GM23338 (cell line): ENCODE measurements at regions not wholly inside any gene's neighbourhood (a gene's known extent, or its start where the extent isn't known, plus 50 kb on each side); places are given as distances from the start of the nearest gene placed in this dataset.

Source experiments
- ATAC-seq: fragments of 200-7000 bp; cut with Tn5 transposase; 3 replicates; pipeline ENCODE4 v1.9.1; 2020
- DNase-seq: peaks from one replicate; pipeline ENCODE4 v3.0.0-alpha.2; 2015; ENCODE audit warnings: low spot score
- H2AFZ ChIP-seq: fragments of 200-600 bp; sonication (generic); 2 replicates; pipeline ENCODE4 v1.8.0; 2016; ENCODE audit warnings: antibody characterized with exemption, mild to moderate bottlenecking, moderate library complexity
- H3F3A ChIP-seq: fragments of 200-600 bp; sonication (generic); replicated peaks from 2 replicates; pipeline ENCODE4 v1.8.0; 2017; ENCODE audit warnings: antibody characterized with exemption, mixed run types, low read depth
- H3K27ac ChIP-seq: fragments of 200-600 bp; sonication (generic); 2 replicates; pipeline ENCODE4 v1.6.1; 2016; ENCODE audit warnings: low read depth
- H3K27me3 ChIP-seq: fragments of 200-600 bp; sonication (generic); 2 replicates; pipeline ENCODE4 v1.8.0; 2016; ENCODE audit warnings: mild to moderate bottlenecking, mixed run types, moderate library complexity; ENCODE audit not compliant: insufficient read depth
- H3K36me3 ChIP-seq: fragments of 200-600 bp; sonication (generic); 2 replicates; pipeline ENCODE4 v1.8.0; 2016; ENCODE audit warnings: mild to moderate bottlenecking; ENCODE audit not compliant: insufficient read depth
- H3K4me1 ChIP-seq: fragments of 200-600 bp; sonication (generic); 2 replicates; pipeline ENCODE4 v1.8.0; 2016; ENCODE audit warnings: mild to moderate bottlenecking, moderate library complexity; ENCODE audit not compliant: insufficient read depth
- H3K4me2 ChIP-seq: fragments of 200-600 bp; sonication (generic); 2 replicates; pipeline ENCODE4 v1.7.1; 2017; ENCODE audit warnings: mixed run types
- H3K4me3 ChIP-seq: fragments of 200-600 bp; sonication (generic); 2 replicates; pipeline ENCODE4 v1.6.1; 2016; ENCODE audit warnings: mixed run types
- H3K79me2 ChIP-seq: fragments of 200-600 bp; sonication (generic); replicated peaks from 2 replicates; pipeline ENCODE4 v1.8.0; 2017; ENCODE audit warnings: mild to moderate bottlenecking; ENCODE audit not compliant: insufficient read depth
- H3K9me2 ChIP-seq: fragments of 200-600 bp; sonication (generic); 2 replicates; pipeline ENCODE4 v1.8.0; 2017; ENCODE audit not compliant: insufficient read depth
- H4K20me1 ChIP-seq: fragments of 200-600 bp; sonication (generic); replicated peaks from 2 replicates; pipeline ENCODE4 v1.8.0; 2017; ENCODE audit warnings: mild to moderate bottlenecking; ENCODE audit not compliant: insufficient read depth
- H3K27ac Mint-ChIP-seq: 2 replicates; pipeline ENCODE4 v1.8.0; 2020; ENCODE audit warnings: inconsistent platforms, mild to moderate bottlenecking, moderate library complexity, mixed read lengths
- H3K27me3 Mint-ChIP-seq: 3 replicates; pipeline ENCODE4 v1.8.0; 2022; ENCODE audit warnings: low read depth, mild to moderate bottlenecking, moderate library complexity, mixed read lengths, inconsistent platforms; ENCODE audit not compliant: insufficient read depth, poor library complexity
- H3K36me3 Mint-ChIP-seq: 3 replicates; pipeline ENCODE4 v1.8.0; 2021; ENCODE audit warnings: low read depth, mild to moderate bottlenecking, inconsistent platforms, moderate library complexity, mixed read lengths
- H3K4me1 Mint-ChIP-seq: 3 replicates; pipeline ENCODE4 v1.8.0; 2020; ENCODE audit warnings: mild to moderate bottlenecking, inconsistent platforms, mixed read lengths
- H3K4me3 Mint-ChIP-seq: 3 replicates; pipeline ENCODE4 v1.8.0; 2021; ENCODE audit warnings: moderate library complexity, mild to moderate bottlenecking, inconsistent platforms, mixed read lengths
- H3K9me3 Mint-ChIP-seq: 3 replicates; pipeline ENCODE4 v1.8.0; 2020; ENCODE audit warnings: moderate library complexity, mild to moderate bottlenecking, inconsistent platforms, mixed read lengths
- CREB1 ChIP-seq: fragments of 250-450 bp; sonication (Bioruptor Pico); IDR thresholded peaks from 2 replicates; pipeline ENCODE4 v1.5.0; 2020; ENCODE audit warnings: low read depth, mild to moderate bottlenecking, moderate library complexity
- EZH2 ChIP-seq: fragments of 200-600 bp; sonication (generic); IDR thresholded peaks from one replicate; pipeline ENCODE4 v1.8.0; 2017; ENCODE audit warnings: antibody characterized with exemption, mild to moderate bottlenecking, low read depth; ENCODE audit not compliant: unreplicated experiment
- EZH2phosphoT487 ChIP-seq: fragments of 200-600 bp; sonication (generic); IDR thresholded peaks from one replicate; pipeline ENCODE4 v1.8.1; 2018; ENCODE audit warnings: antibody characterized with exemption; ENCODE audit not compliant: unreplicated experiment
- JUNB ChIP-seq: IDR thresholded peaks from one replicate; pipeline ENCODE4 v1.6.1; 2016; ENCODE audit warnings: antibody characterized with exemption; ENCODE audit not compliant: unreplicated experiment
- NANOG ChIP-seq: IDR thresholded peaks from 2 replicates; pipeline ENCODE4 v1.6.1; 2016; ENCODE audit warnings: antibody characterized with exemption, borderline replicate concordance
- POLR2AphosphoS5 ChIP-seq: IDR thresholded peaks from 2 replicates; pipeline ENCODE4 v1.6.1; 2016; ENCODE audit warnings: antibody characterized with exemption, low read depth
- STAT1 ChIP-seq: IDR thresholded peaks from one replicate; pipeline ENCODE4 v1.6.1; 2016; ENCODE audit warnings: antibody characterized with exemption; ENCODE audit not compliant: unreplicated experiment
- ZNF114 ChIP-seq: fragments of 250-450 bp; sonication (Bioruptor Pico); IDR thresholded peaks from 2 replicates; pipeline ENCODE4 v1.5.0; 2020; ENCODE audit warnings: mild to moderate bottlenecking, moderate library complexity
- ZNF331 ChIP-seq: fragments of 250-450 bp; sonication (Bioruptor Pico); IDR thresholded peaks from 2 replicates; pipeline ENCODE4 v1.5.0; 2020; ENCODE audit warnings: low read depth, mild to moderate bottlenecking, moderate library complexity
- TF ChIP-seq, protein P1 (sequence below): fragments of 250-450 bp; sonication (Bioruptor Pico); IDR thresholded peaks from 2 replicates; pipeline ENCODE4 v1.5.0; 2020; ENCODE audit warnings: mild to moderate bottlenecking, moderate library complexity
- TF ChIP-seq, protein P2 (sequence below): IDR thresholded peaks from 2 replicates; pipeline ENCODE4 v1.6.1; 2016; ENCODE audit warnings: antibody characterized with exemption
- TF ChIP-seq, protein P3 (sequence below): IDR thresholded peaks from one replicate; pipeline ENCODE4 v1.6.1; 2018; ENCODE audit warnings: antibody characterized with exemption; ENCODE audit not compliant: unreplicated experiment
- TF ChIP-seq, protein P4 (sequence below), 2 experiments: fragments of 200-600 bp in 1 of 2; sonication (generic) in 1 of 2; conservative IDR thresholded peaks; 2 replicates each; pipeline versions ENCODE4 v1.5.1 to v1.6.1; 2016 to 2017; ENCODE audit warnings: antibody characterized with exemption in 2 of 2, low read depth in 2 of 2, mild to moderate bottlenecking in 2 of 2, moderate library complexity in 1 of 2

DNA sequence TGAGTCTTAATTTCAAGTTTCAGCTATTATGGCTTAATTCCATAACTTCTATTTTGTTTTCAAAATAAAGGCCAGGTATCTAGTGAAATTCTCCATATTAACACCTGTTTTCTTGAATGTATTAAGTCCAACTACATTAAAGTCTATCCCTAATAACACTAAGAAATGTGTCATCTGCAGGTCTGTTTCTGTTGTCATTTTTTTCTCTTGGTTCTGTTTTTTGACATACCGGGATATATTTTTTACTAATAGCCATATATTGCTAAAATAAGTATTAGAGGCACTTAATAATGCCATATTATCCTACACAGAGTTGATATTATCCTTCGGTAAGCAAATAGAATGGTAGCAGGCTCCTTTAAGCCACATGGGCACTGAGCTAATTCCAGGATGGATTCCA is 176.0 kb upstream of the MPPED2 start:
- no peaks in the 10 kb centered on the region for H3K36me3 ChIP-seq
- no peak overlapping the region for H3K4me2 ChIP-seq
- no peak overlapping the region for H3K4me3 Mint-ChIP-seq
- H3K79me2 ChIP-seq: no peaks in the 10 kb centered on the region
- no peak overlapping the region for H2AFZ ChIP-seq
- H3K4me3 ChIP-seq: no peak overlapping the region
- no peaks in the 10 kb centered on the region for H3K27me3 ChIP-seq
- H3K27me3 Mint-ChIP-seq: no peaks in the 10 kb centered on the region
- DNase-seq (no peak), ATAC-seq (no peak)
- TF ChIP-seq STAT1: no peak
- no peak for TF ChIP-seq NANOG
- no peak for TF ChIP-seq ZNF331 (CRISPR knock-in tag)
- TF ChIP-seq, protein P1, sequence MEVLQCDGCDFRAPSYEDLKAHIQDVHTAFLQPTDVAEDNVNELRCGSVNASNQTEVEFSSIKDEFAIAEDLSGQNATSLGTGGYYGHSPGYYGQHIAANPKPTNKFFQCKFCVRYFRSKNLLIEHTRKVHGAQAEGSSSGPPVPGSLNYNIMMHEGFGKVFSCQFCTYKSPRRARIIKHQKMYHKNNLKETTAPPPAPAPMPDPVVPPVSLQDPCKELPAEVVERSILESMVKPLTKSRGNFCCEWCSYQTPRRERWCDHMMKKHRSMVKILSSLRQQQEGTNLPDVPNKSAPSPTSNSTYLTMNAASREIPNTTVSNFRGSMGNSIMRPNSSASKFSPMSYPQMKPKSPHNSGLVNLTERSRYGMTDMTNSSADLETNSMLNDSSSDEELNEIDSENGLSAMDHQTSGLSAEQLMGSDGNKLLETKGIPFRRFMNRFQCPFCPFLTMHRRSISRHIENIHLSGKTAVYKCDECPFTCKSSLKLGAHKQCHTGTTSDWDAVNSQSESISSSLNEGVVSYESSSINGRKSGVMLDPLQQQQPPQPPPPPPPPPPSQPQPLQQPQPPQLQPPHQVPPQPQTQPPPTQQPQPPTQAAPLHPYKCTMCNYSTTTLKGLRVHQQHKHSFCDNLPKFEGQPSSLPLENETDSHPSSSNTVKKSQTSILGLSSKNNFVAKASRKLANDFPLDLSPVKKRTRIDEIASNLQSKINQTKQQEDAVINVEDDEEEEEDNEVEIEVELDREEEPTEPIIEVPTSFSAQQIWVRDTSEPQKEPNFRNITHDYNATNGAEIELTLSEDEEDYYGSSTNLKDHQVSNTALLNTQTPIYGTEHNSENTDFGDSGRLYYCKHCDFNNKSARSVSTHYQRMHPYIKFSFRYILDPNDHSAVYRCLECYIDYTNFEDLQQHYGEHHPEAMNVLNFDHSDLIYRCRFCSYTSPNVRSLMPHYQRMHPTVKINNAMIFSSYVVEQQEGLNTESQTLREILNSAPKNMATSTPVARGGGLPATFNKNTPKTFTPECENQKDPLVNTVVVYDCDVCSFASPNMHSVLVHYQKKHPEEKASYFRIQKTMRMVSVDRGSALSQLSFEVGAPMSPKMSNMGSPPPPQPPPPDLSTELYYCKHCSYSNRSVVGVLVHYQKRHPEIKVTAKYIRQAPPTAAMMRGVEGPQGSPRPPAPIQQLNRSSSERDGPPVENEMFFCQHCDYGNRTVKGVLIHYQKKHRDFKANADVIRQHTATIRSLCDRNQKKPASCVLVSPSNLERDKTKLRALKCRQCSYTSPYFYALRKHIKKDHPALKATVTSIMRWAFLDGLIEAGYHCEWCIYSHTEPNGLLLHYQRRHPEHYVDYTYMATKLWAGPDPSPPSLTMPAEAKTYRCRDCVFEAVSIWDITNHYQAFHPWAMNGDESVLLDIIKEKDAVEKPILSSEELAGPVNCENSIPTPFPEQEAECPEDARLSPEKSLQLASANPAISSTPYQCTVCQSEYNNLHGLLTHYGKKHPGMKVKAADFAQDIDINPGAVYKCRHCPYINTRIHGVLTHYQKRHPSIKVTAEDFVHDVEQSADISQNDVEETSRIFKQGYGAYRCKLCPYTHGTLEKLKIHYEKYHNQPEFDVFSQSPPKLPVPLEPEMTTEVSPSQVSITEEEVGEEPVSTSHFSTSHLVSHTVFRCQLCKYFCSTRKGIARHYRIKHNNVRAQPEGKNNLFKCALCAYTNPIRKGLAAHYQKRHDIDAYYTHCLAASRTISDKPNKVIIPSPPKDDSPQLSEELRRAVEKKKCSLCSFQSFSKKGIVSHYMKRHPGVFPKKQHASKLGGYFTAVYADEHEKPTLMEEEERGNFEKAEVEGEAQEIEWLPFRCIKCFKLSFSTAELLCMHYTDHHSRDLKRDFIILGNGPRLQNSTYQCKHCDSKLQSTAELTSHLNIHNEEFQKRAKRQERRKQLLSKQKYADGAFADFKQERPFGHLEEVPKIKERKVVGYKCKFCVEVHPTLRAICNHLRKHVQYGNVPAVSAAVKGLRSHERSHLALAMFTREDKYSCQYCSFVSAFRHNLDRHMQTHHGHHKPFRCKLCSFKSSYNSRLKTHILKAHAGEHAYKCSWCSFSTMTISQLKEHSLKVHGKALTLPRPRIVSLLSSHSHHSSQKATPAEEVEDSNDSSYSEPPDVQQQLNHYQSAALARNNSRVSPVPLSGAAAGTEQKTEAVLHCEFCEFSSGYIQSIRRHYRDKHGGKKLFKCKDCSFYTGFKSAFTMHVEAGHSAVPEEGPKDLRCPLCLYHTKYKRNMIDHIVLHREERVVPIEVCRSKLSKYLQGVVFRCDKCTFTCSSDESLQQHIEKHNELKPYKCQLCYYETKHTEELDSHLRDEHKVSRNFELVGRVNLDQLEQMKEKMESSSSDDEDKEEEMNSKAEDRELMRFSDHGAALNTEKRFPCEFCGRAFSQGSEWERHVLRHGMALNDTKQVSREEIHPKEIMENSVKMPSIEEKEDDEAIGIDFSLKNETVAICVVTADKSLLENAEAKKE (CRISPR knock-in tag): no peak
- TF ChIP-seq, protein P2, sequence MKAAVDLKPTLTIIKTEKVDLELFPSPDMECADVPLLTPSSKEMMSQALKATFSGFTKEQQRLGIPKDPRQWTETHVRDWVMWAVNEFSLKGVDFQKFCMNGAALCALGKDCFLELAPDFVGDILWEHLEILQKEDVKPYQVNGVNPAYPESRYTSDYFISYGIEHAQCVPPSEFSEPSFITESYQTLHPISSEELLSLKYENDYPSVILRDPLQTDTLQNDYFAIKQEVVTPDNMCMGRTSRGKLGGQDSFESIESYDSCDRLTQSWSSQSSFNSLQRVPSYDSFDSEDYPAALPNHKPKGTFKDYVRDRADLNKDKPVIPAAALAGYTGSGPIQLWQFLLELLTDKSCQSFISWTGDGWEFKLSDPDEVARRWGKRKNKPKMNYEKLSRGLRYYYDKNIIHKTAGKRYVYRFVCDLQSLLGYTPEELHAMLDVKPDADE: no peak
- no peak for TF ChIP-seq JUNB
- TF ChIP-seq, protein P3, sequence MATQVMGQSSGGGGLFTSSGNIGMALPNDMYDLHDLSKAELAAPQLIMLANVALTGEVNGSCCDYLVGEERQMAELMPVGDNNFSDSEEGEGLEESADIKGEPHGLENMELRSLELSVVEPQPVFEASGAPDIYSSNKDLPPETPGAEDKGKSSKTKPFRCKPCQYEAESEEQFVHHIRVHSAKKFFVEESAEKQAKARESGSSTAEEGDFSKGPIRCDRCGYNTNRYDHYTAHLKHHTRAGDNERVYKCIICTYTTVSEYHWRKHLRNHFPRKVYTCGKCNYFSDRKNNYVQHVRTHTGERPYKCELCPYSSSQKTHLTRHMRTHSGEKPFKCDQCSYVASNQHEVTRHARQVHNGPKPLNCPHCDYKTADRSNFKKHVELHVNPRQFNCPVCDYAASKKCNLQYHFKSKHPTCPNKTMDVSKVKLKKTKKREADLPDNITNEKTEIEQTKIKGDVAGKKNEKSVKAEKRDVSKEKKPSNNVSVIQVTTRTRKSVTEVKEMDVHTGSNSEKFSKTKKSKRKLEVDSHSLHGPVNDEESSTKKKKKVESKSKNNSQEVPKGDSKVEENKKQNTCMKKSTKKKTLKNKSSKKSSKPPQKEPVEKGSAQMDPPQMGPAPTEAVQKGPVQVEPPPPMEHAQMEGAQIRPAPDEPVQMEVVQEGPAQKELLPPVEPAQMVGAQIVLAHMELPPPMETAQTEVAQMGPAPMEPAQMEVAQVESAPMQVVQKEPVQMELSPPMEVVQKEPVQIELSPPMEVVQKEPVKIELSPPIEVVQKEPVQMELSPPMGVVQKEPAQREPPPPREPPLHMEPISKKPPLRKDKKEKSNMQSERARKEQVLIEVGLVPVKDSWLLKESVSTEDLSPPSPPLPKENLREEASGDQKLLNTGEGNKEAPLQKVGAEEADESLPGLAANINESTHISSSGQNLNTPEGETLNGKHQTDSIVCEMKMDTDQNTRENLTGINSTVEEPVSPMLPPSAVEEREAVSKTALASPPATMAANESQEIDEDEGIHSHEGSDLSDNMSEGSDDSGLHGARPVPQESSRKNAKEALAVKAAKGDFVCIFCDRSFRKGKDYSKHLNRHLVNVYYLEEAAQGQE: no peak
- TF ChIP-seq EZH2phosphoT487: no peak
- no peak for TF ChIP-seq CREB1 (CRISPR knock-in tag)
- no peak for TF ChIP-seq EZH2
- no peak for TF ChIP-seq POLR2AphosphoS5
- no peak for TF ChIP-seq ZNF114
- TF ChIP-seq, protein P4, sequence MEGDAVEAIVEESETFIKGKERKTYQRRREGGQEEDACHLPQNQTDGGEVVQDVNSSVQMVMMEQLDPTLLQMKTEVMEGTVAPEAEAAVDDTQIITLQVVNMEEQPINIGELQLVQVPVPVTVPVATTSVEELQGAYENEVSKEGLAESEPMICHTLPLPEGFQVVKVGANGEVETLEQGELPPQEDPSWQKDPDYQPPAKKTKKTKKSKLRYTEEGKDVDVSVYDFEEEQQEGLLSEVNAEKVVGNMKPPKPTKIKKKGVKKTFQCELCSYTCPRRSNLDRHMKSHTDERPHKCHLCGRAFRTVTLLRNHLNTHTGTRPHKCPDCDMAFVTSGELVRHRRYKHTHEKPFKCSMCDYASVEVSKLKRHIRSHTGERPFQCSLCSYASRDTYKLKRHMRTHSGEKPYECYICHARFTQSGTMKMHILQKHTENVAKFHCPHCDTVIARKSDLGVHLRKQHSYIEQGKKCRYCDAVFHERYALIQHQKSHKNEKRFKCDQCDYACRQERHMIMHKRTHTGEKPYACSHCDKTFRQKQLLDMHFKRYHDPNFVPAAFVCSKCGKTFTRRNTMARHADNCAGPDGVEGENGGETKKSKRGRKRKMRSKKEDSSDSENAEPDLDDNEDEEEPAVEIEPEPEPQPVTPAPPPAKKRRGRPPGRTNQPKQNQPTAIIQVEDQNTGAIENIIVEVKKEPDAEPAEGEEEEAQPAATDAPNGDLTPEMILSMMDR (conservative IDR thresholded peaks at IDR 0.05; ENCODE audit: low read depth in 2 of 2): no peak
- no peaks in the 10 kb centered on the region for H3K9me2 ChIP-seq
- no peaks in the 10 kb centered on the region for H3K4me1 ChIP-seq
- H3K27ac ChIP-seq: no peak overlapping the region
- H3K36me3 Mint-ChIP-seq: peaks cover 23% of the 10 kb centered on the region; the same call in 2 of the 3 replicates
- no peaks in the 10 kb centered on the region for H3F3A ChIP-seq
- H3K4me1 Mint-ChIP-seq: no peaks in the 10 kb centered on the region
- peaks cover 27% of the 10 kb centered on the region for H3K9me3 Mint-ChIP-seq
- H3K27ac Mint-ChIP-seq: no peak overlapping the region
- H4K20me1 ChIP-seq: no peaks in the 10 kb centered on the region
